Stimulated activated CD4-positive, alpha-beta T cell treated with anti-CD3 and anti-CD28 coated beads, TNF-alpha, amount 100 ng/mL, for 24 hours (primary cell): ENCODE measurements at regions not wholly inside any gene's neighbourhood (a gene's known extent, or its start where the extent isn't known, plus 50 kb on each side); places are given as distances from the start of the nearest gene placed in this dataset.
A peak's percentile ranks its signal among the peaks of the same experiment; 100 is the strongest.

Experiments
- DNase-seq, 3 experiments: peaks; one replicate each; pipeline ENCODE4 v3.0.0-alpha.2; 2020; ENCODE audit warnings: low read depth in 3 of 3

GRCh38 chr6:133693565-133693964, 195.3 kb upstream of the TCF21 start:
- DNase-seq, result no peak

GRCh38 chr6:133697185-133697584, 191.7 kb upstream of the TCF21 start:
- no peak for DNase-seq

GRCh38 chr6:133697666-133698065, 191.2 kb upstream of the TCF21 start:
- DNase-seq, result no peak

- no peak for DNase-seq
Measured at GRCh38 chr6:133698272-133698671, 190.6 kb upstream of the TCF21 start.

- no peak for DNase-seq
Measured at GRCh38 chr6:133699741-133700385, 189.1 kb upstream of the TCF21 start.

GRCh38 chr6:133701633-133702331, 187.1 kb upstream of the TCF21 start:
- DNase-seq, result no peak

GRCh38 chr6:133704371-133704770, 184.5 kb upstream of the TCF21 start:
- no peak for DNase-seq

GRCh38 chr6:133705066-133705465, 183.8 kb upstream of the TCF21 start:
- DNase-seq, result no peak

- no peak for DNase-seq
Measured at GRCh38 chr6:133705731-133706130, 183.2 kb upstream of the TCF21 start.

GRCh38 chr6:133707456-133707855, 181.5 kb upstream of the TCF21 start:
- DNase-seq, result no peak

- peak in 1 of 3 experiments; percentile 4 for DNase-seq
Measured at GRCh38 chr6:133710826-133711225, 178.1 kb upstream of the TCF21 start.

GRCh38 chr6:133715270-133715669, 173.6 kb upstream of the TCF21 start:
- no peak for DNase-seq

GRCh38 chr6:133724726-133725125, 164.2 kb upstream of the TCF21 start:
- no peak for DNase-seq

- no peak for DNase-seq
Measured at GRCh38 chr6:133726188-133726587, 162.7 kb upstream of the TCF21 start.

- DNase-seq, result no peak
Measured at GRCh38 chr6:133730881-133731280, 158.0 kb upstream of the TCF21 start.

GRCh38 chr6:133740218-133740617, 148.7 kb upstream of the TCF21 start:
- no peak for DNase-seq

- no peak for DNase-seq
Measured at GRCh38 chr6:133740816-133741215, 148.1 kb upstream of the TCF21 start.

- no peak for DNase-seq
Measured at GRCh38 chr6:133741375-133741861, 147.5 kb upstream of the TCF21 start.

GRCh38 chr6:133743621-133744020, 145.3 kb upstream of the TCF21 start:
- DNase-seq, result no peak

- no peak for DNase-seq
Measured at GRCh38 chr6:133746417-133746770, 142.5 kb upstream of the TCF21 start.

- no peak for DNase-seq
Measured at GRCh38 chr6:133748628-133749027, 140.3 kb upstream of the TCF21 start.

GRCh38 chr6:133749427-133749826, 139.5 kb upstream of the TCF21 start:
- no peak for DNase-seq

- DNase-seq, result no peak
Measured at GRCh38 chr6:133752129-133752528, 136.8 kb upstream of the TCF21 start.

GRCh38 chr6:133753756-133754155, 135.2 kb upstream of the TCF21 start:
- no peak for DNase-seq
